Psoas muscle (tissue), 7 donors: ENCODE measurements at regions not wholly inside any gene's neighbourhood (a gene's known extent, or its start where the extent isn't known, plus 50 kb on each side); places are given as distances from the start of the nearest gene placed in this dataset.

Experiments
- ATAC-seq, 4 donors: fragments of 200-7000 bp; cut with Tn5 transposase; one replicate each; pipeline ENCODE4 v1.9.1; 2020; ENCODE audit warnings: moderate library complexity in 3 of 4, mild to moderate bottlenecking in 2 of 4
- DNase-seq, 2 donors: peaks; one replicate each; pipeline ENCODE4 v3.0.0-alpha.2; 2020
- H3K27ac ChIP-seq: fragments of 200-600 bp; one replicate; pipeline ENCODE4 v1.8.0; 2022
- H3K27me3 ChIP-seq, 3 donors: fragments of 200-600 bp in 1 of 3; one replicate each; pipeline versions ENCODE4 v1.6.1 to v1.8.0; 2013 to 2022; ENCODE audit warnings: low read length in 2 of 3, mild to moderate bottlenecking in 2 of 3, moderate library complexity in 1 of 3; ENCODE audit not compliant: insufficient read depth in 3 of 3
- H3K36me3 ChIP-seq, 2 donors: fragments of 200-600 bp in 1 of 2; one replicate each; pipeline versions ENCODE4 v1.6.1 to v1.8.0; 2013 to 2022; ENCODE audit warnings: low read depth in 1 of 2, mild to moderate bottlenecking in 1 of 2, moderate library complexity in 1 of 2; ENCODE audit not compliant: insufficient read depth in 1 of 2
- H3K4me1 ChIP-seq: fragments of 200-600 bp; one replicate; pipeline ENCODE4 v1.8.0; 2022
- H3K4me3 ChIP-seq: fragments of 200-600 bp; one replicate; pipeline ENCODE4 v1.8.0; 2022; ENCODE audit warnings: mild to moderate bottlenecking
- H3K9me3 ChIP-seq: fragments of 200-600 bp; one replicate; pipeline ENCODE4 v1.8.0; 2022
- CTCF ChIP-seq: fragments of 200-600 bp; IDR thresholded peaks from one replicate; pipeline ENCODE4 v1.8.0; 2022; ENCODE audit warnings: antibody characterized with exemption
- WGBS, 3 donors: extraction: QIAGEN DNeasy Blood & Tissue Kit; methylation state at CpG; one replicate each; pipeline versions ENCODE4 v1.1.6 to v1.1.7; 2013; 5-methylcytosine and 5-hydroxymethylcytosine counted together
- intact Hi-C, 2 donors: fragments of 100-400 bp; cut with DNase I; formaldehyde crosslinking; loops; one replicate each; pipeline versions ENCODE4 v1.11.0 to v1.14.2; 2022
- donor health status: healthy with polysubstance abuse.
- donor health status: DM: no; HTN: no; CAD: no; lungs with moderate emphysema.
- donor health status: Bipolar disorder and iron deficiency.
- donor health status: healthy.
- donor health status: DM: yes; HTN: yes; CAD: no.
- donor health status: DM: no; HTN: no; CAD: no.
- donor health status: DM: yes; HTN: yes; CAD: no.

GRCh38 chr7:91515961-91516360, 251.7 kb downstream of the FZD1 start:
- H3K4me3 ChIP-seq: no peak overlapping the region
- DNase-seq: no peak
- H3K4me1 ChIP-seq: no peaks in the 10 kb centered on the region
- intact Hi-C loops: no loop called here
- WGBS, 3 donors: 54 to 69% (median 54%) methylated on average over 1 of the region's 1 CpG
- no peaks in the 10 kb centered on the region for H3K36me3 ChIP-seq
- ATAC-seq: no peak
- H3K27me3 ChIP-seq: no peaks in the 10 kb centered on the region
- TF ChIP-seq CTCF: no peak
- no peak overlapping the region for H3K27ac ChIP-seq
- H3K9me3 ChIP-seq: no peaks in the 10 kb centered on the region

GRCh38 chr7:91517201-91517785, 253.1 kb downstream of the FZD1 start:
- WGBS, 3 donors: 7 to 16% (median 12%) methylated on average over 1 of the region's 1 CpG
- Histone ChIP-seq H3K27ac (no peak overlapping the region), H3K4me3 (no peak overlapping the region), H3K9me3 (no peaks in the 10 kb centered on the region), H3K36me3 (no peaks in the 10 kb centered on the region), H3K4me1 (no peaks in the 10 kb centered on the region), H3K27me3 (no peaks in the 10 kb centered on the region)
- no peak for ATAC-seq
- TF ChIP-seq CTCF: no peak
- DNase-seq: no peak
- intact Hi-C loops: no loop called here

GRCh38 chr7:91518058-91518457, 253.8 kb downstream of the FZD1 start:
- H3K4me1 ChIP-seq: no peaks in the 10 kb centered on the region
- no peaks in the 10 kb centered on the region for H3K9me3 ChIP-seq
- H3K27ac ChIP-seq: no peak overlapping the region
- H3K36me3 ChIP-seq: no peaks in the 10 kb centered on the region
- TF ChIP-seq CTCF: no peak
- intact Hi-C loops: no loop called here
- WGBS, 3 donors: 47 to 85% (median 71%) methylated on average over 1 of the region's 1 CpG
- DNase-seq (no peak), ATAC-seq (no peak)
- H3K27me3 ChIP-seq: no peaks in the 10 kb centered on the region
- H3K4me3 ChIP-seq: no peak overlapping the region

GRCh38 chr7:91519241-91520158, 255.3 kb downstream of the FZD1 start:
- ATAC-seq (no peak), DNase-seq (no peak)
- H3K27ac ChIP-seq: no peak overlapping the region
- H3K36me3 ChIP-seq: no peaks in the 10 kb centered on the region
- no peaks in the 10 kb centered on the region for H3K4me1 ChIP-seq
- no peaks in the 10 kb centered on the region for H3K9me3 ChIP-seq
- 32 to 41% (median 37%) methylated on average over 8 of the region's 8 CpGs for WGBS, 3 donors
- no peaks in the 10 kb centered on the region for H3K27me3 ChIP-seq
- no peak overlapping the region for H3K4me3 ChIP-seq
- intact Hi-C loops: no loop called here
- no peak for TF ChIP-seq CTCF
